Psoas muscle (tissue), 7 donors: ENCODE measurements at regions not wholly inside any gene's neighbourhood (a gene's known extent, or its start where the extent isn't known, plus 50 kb on each side); places are given as distances from the start of the nearest gene placed in this dataset.

ENCODE experiments used
- ATAC-seq, 4 donors: fragments of 200-7000 bp; cut with Tn5 transposase; one replicate each; pipeline ENCODE4 v1.9.1; 2020; ENCODE audit warnings: moderate library complexity in 3 of 4, mild to moderate bottlenecking in 2 of 4
- DNase-seq, 2 donors: peaks; one replicate each; pipeline ENCODE4 v3.0.0-alpha.2; 2020
- H3K27ac ChIP-seq: fragments of 200-600 bp; one replicate; pipeline ENCODE4 v1.8.0; 2022
- H3K27me3 ChIP-seq, 3 donors: fragments of 200-600 bp in 1 of 3; one replicate each; pipeline versions ENCODE4 v1.6.1 to v1.8.0; 2013 to 2022; ENCODE audit warnings: low read length in 2 of 3, mild to moderate bottlenecking in 2 of 3, moderate library complexity in 1 of 3; ENCODE audit not compliant: insufficient read depth in 3 of 3
- H3K36me3 ChIP-seq, 2 donors: fragments of 200-600 bp in 1 of 2; one replicate each; pipeline versions ENCODE4 v1.6.1 to v1.8.0; 2013 to 2022; ENCODE audit warnings: low read depth in 1 of 2, mild to moderate bottlenecking in 1 of 2, moderate library complexity in 1 of 2; ENCODE audit not compliant: insufficient read depth in 1 of 2
- H3K4me1 ChIP-seq: fragments of 200-600 bp; one replicate; pipeline ENCODE4 v1.8.0; 2022
- H3K4me3 ChIP-seq: fragments of 200-600 bp; one replicate; pipeline ENCODE4 v1.8.0; 2022; ENCODE audit warnings: mild to moderate bottlenecking
- H3K9me3 ChIP-seq: fragments of 200-600 bp; one replicate; pipeline ENCODE4 v1.8.0; 2022
- WGBS, 3 donors: extraction: QIAGEN DNeasy Blood & Tissue Kit; methylation state at CpG; one replicate each; pipeline versions ENCODE4 v1.1.6 to v1.1.7; 2013; 5-methylcytosine and 5-hydroxymethylcytosine counted together
- intact Hi-C, 2 donors: fragments of 100-400 bp; cut with DNase I; formaldehyde crosslinking; loops; one replicate each; pipeline versions ENCODE4 v1.11.0 to v1.14.2; 2022
- TF ChIP-seq, protein P1 (sequence below): fragments of 200-600 bp; IDR thresholded peaks from one replicate; pipeline ENCODE4 v1.8.0; 2022; ENCODE audit warnings: antibody characterized with exemption
- donor health status: healthy with polysubstance abuse.
- donor health status: DM: no; HTN: no; CAD: no; lungs with moderate emphysema.
- donor health status: Bipolar disorder and iron deficiency.
- donor health status: healthy.
- donor health status: DM: yes; HTN: yes; CAD: no.
- donor health status: DM: no; HTN: no; CAD: no.
- donor health status: DM: yes; HTN: yes; CAD: no.

DNA sequence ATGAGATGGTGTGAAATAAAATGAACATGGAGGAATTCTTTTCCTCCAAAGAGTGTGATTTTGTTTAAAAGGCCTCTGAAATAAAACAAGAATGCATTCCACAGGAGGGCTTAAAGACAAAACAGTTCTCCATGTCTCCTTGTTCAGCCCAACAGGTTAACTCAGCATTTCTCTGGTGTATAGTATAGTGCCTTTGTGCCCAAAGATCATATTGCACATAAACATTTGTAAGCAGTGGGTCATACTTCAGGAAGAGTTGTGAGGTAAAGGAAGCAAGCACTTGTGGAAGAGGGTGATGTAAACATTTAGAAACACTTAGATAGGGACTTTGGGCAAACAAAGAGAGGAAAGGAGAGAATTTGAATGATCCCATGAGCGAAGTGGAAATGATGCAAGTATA is 433.9 kb downstream of the SIPA1L2 start:
- DNase-seq (no peak), ATAC-seq (no peak)
- no peak overlapping the region for H3K4me3 ChIP-seq
- TF ChIP-seq, protein P1, sequence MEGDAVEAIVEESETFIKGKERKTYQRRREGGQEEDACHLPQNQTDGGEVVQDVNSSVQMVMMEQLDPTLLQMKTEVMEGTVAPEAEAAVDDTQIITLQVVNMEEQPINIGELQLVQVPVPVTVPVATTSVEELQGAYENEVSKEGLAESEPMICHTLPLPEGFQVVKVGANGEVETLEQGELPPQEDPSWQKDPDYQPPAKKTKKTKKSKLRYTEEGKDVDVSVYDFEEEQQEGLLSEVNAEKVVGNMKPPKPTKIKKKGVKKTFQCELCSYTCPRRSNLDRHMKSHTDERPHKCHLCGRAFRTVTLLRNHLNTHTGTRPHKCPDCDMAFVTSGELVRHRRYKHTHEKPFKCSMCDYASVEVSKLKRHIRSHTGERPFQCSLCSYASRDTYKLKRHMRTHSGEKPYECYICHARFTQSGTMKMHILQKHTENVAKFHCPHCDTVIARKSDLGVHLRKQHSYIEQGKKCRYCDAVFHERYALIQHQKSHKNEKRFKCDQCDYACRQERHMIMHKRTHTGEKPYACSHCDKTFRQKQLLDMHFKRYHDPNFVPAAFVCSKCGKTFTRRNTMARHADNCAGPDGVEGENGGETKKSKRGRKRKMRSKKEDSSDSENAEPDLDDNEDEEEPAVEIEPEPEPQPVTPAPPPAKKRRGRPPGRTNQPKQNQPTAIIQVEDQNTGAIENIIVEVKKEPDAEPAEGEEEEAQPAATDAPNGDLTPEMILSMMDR, result no peak
- H3K9me3 ChIP-seq, result peaks cover under 1% of the 10 kb centered on the region
- no peaks in the 10 kb centered on the region for H3K27me3 ChIP-seq
- WGBS, 3 donors, result 94 to 97% (median 95%) methylated on average over 1 of the region's 1 CpG
- no peaks in the 10 kb centered on the region for H3K4me1 ChIP-seq
- intact Hi-C loops, result no loop called here
- no peaks in the 10 kb centered on the region for H3K36me3 ChIP-seq
- H3K27ac ChIP-seq, result no peak overlapping the region

DNA sequence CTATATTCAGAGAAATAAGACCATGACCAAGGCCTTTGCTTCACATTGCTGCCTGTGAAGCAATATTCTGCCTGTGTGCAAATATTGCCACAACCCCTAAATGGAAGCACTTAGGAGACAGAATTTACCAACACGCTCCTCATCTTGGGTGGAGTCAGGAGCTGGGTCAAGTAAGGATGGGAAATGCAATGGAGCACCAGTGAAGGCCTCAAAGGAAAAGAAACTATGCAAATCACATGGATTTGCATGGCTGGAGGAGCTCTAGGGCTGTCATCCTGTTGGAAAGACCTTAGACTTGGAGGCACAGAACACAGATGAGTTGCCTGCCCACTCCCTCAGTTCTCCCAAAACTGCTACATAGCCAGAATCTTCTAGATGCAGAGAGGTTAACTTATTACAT is 435.5 kb downstream of the SIPA1L2 start:
- intact Hi-C loops, result no loop called here
- Histone ChIP-seq H3K27ac (no peak overlapping the region), H3K36me3 (no peaks in the 10 kb centered on the region), H3K4me3 (no peak overlapping the region), H3K27me3 (no peaks in the 10 kb centered on the region), H3K9me3 (no peaks in the 10 kb centered on the region), H3K4me1 (no peaks in the 10 kb centered on the region)
- TF ChIP-seq, protein P1, result no peak
- DNase-seq (no peak), ATAC-seq (no peak)
- WGBS, 3 donors, result 86 to 97% (median 89%) methylated on average over 1 of the region's 1 CpG

DNA sequence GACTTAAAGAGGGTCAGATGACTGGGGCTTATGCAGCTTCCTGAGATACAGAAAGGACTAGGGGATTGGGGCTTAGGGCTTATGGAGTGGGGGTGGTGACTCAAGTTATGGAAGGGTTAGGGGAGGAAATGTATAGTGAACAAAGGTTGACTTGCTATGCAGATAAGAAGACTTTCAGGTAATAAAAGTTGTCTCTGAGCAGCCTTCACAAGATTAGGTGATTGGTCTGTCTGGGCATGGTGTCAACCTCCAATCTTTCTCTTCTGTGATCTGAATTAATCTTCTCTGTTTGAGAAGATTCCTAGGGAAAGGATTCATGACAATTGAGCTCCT is 436.5 kb downstream of the SIPA1L2 start:
- TF ChIP-seq, protein P1, result no peak
- Histone ChIP-seq H3K9me3 (no peaks in the 10 kb centered on the region), H3K27ac (no peak overlapping the region), H3K4me1 (no peaks in the 10 kb centered on the region), H3K4me3 (no peak overlapping the region), H3K36me3 (no peaks in the 10 kb centered on the region), H3K27me3 (no peaks in the 10 kb centered on the region)
- ATAC-seq (no peak), DNase-seq (no peak)
- intact Hi-C loops, result no loop called here

DNA sequence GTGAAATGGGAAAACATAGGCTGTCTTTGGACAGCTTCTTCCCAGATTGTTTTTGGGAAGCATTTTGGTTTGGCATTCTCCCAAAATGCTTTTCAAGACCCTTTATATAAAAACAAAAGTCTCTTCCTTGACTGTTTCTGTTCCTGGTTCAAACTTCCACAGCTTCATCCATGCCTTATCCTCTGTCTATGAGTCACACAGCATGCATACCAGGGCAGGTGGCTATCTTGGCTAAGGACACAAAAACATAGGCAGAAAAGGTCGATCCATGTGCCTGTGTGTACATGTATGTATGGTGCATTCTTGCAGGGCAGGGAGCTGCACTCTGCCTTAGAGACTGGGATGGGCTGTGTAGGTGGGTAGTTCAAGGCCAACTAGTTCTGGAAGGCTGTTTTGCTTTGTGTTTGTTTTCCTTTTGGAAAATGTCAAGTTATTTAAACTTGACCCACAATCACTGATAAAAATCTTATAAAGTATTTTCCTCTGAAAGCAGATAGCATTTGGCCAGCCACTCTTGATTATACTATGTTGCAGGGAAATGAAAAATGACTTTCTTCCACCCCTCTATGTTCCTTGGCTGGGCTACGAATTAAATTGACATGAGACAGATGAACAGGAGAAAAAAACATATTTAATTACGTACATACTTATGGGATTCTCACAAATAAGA is 437.0 kb downstream of the SIPA1L2 start:
- Histone ChIP-seq H3K4me3 (no peak overlapping the region), H3K9me3 (no peaks in the 10 kb centered on the region), H3K36me3 (no peaks in the 10 kb centered on the region), H3K27ac (no peak overlapping the region), H3K27me3 (no peaks in the 10 kb centered on the region), H3K4me1 (no peaks in the 10 kb centered on the region)
- no peak for ATAC-seq
- intact Hi-C loops, result no loop called here
- TF ChIP-seq, protein P1, result no peak
- DNase-seq, result no peak
- 72 to 85% (median 78%) methylated on average over 3 of the region's 3 CpGs for WGBS, 3 donors

DNA sequence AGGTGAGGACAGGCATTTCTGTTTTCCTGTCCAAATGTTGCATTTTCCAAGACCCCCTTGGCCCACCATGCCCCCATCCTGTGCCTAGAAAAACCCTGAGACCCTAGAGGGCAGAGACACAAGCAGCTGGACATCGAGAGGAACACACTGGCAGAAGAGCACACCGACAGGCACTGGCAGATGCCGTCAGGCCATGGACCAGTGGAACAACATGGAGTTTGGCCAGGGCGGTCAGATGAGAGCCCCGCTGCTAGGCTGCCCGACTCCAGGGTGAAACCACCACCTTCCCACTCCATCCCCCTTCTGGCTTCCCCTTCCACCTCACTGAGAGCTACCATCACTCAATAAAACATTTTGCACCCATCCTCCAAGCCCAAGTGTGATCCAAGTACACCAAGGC is 438.4 kb downstream of the SIPA1L2 start:
- ATAC-seq, result no peak
- H3K4me1 ChIP-seq, result no peaks in the 10 kb centered on the region
- DNase-seq, result no peak
- intact Hi-C loops, result no loop called here
- H3K36me3 ChIP-seq, result no peaks in the 10 kb centered on the region
- no peaks in the 10 kb centered on the region for H3K27me3 ChIP-seq
- 86 to 90% (median 87%) methylated on average over 6 of the region's 6 CpGs for WGBS, 3 donors
- H3K4me3 ChIP-seq, result no peak overlapping the region
- TF ChIP-seq, protein P1, result no peak
- no peaks in the 10 kb centered on the region for H3K9me3 ChIP-seq
- no peak overlapping the region for H3K27ac ChIP-seq
